ENCODE measurements at regions not wholly inside any gene's neighbourhood (a gene's known extent, or its start where the extent isn't known, plus 50 kb on each side); places are given as distances from the start of the nearest gene placed in this dataset.

DNA sequence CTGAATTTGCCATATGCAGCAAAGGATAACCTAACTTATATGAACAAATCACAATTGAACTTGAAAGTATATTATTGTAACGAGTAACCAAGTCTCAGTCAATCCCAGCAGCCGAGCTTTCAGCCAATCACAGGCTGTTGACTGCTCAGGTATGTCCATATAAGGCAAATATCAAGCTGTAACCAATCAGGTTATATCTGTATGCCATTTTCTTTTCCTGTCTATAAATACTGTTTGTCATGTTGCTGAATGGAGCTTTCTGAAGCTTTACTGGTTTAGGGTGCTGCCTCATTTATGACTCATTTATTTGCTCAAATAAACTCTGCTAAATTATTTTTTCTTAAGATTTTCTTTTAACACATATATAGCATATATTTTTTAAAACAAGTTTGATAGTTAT is 1059.5 kb downstream of the GALC start:
- TF ChIP-seq, protein P1, sequence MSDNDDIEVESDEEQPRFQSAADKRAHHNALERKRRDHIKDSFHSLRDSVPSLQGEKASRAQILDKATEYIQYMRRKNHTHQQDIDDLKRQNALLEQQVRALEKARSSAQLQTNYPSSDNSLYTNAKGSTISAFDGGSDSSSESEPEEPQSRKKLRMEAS (IDR thresholded peaks at IDR 0.05; ENCODE audit: insufficient read depth, insufficient read length), result no peak
- no peak for TF ChIP-seq FOS (IDR thresholded peaks at IDR 0.05; ENCODE audit: borderline replicate concordance, insufficient read depth, low read length)
- no peak for TF ChIP-seq POLR2AphosphoS5 (IDR thresholded peaks at IDR 0.05; ENCODE audit: insufficient read depth, low read depth, low read length)
- TF ChIP-seq, protein P2, sequence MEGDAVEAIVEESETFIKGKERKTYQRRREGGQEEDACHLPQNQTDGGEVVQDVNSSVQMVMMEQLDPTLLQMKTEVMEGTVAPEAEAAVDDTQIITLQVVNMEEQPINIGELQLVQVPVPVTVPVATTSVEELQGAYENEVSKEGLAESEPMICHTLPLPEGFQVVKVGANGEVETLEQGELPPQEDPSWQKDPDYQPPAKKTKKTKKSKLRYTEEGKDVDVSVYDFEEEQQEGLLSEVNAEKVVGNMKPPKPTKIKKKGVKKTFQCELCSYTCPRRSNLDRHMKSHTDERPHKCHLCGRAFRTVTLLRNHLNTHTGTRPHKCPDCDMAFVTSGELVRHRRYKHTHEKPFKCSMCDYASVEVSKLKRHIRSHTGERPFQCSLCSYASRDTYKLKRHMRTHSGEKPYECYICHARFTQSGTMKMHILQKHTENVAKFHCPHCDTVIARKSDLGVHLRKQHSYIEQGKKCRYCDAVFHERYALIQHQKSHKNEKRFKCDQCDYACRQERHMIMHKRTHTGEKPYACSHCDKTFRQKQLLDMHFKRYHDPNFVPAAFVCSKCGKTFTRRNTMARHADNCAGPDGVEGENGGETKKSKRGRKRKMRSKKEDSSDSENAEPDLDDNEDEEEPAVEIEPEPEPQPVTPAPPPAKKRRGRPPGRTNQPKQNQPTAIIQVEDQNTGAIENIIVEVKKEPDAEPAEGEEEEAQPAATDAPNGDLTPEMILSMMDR (IDR thresholded peaks at IDR 0.05; ENCODE audit: extremely low read depth in 1 of 2, insufficient read depth in 1 of 2, low read depth in 1 of 2, low read length in 2 of 2), result no peak
